Uterus (tissue), 2 donors: ENCODE measurements at regions not wholly inside any gene's neighbourhood (a gene's known extent, or its start where the extent isn't known, plus 50 kb on each side); places are given as distances from the start of the nearest gene placed in this dataset.

Experiments
- CTCF ChIP-seq, 4 experiments: fragments of 200-600 bp in 2 of 4; fragments of 450-650 bp in 2 of 4; sonication (generic) in 2 of 4; IDR thresholded peaks; one replicate each; pipeline ENCODE4 v1.5.1; 2016 to 2019; ENCODE audit warnings: antibody characterized with exemption in 4 of 4, mild to moderate bottlenecking in 2 of 4, moderate library complexity in 1 of 4
- POLR2A ChIP-seq, 2 donors: fragments of 450-650 bp; IDR thresholded peaks; one replicate each; pipeline ENCODE4 v1.6.1; 2016; ENCODE audit warnings: antibody characterized with exemption in 2 of 2, mild to moderate bottlenecking in 1 of 2, moderate library complexity in 1 of 2

- TF ChIP-seq POLR2A (IDR thresholded peaks at IDR 0.05): no peak
- no peak for TF ChIP-seq CTCF (IDR thresholded peaks at IDR 0.05)
Measured at GRCh38 chr17:12357600-12357999, 308.1 kb upstream of the MYOCD start.
